ENCODE measurements at regions not wholly inside any gene's neighbourhood (a gene's known extent, or its start where the extent isn't known, plus 50 kb on each side); places are given as distances from the start of the nearest gene placed in this dataset.

DNA sequence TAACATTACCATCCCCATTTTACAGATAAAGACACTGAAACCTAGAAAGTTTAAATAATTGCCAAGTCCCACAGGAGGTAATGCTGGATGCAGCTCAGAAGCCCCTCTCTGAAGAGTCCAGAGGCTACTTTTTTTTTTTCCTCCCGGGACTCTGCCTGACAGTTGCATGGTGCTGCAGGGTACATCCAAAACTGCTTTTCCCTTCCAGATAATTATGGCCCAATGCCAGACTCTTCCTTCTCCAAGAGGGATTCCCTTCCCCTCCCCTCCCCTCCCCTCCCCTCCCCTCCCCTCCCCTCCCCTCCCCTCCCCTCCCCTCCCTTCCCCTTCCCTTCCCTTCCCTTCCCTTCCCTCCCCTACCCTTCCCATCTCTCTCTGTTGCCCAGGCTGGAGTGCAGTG lies 122.9 kb downstream of the LSMEM1 start:
- TF ChIP-seq, protein P1, sequence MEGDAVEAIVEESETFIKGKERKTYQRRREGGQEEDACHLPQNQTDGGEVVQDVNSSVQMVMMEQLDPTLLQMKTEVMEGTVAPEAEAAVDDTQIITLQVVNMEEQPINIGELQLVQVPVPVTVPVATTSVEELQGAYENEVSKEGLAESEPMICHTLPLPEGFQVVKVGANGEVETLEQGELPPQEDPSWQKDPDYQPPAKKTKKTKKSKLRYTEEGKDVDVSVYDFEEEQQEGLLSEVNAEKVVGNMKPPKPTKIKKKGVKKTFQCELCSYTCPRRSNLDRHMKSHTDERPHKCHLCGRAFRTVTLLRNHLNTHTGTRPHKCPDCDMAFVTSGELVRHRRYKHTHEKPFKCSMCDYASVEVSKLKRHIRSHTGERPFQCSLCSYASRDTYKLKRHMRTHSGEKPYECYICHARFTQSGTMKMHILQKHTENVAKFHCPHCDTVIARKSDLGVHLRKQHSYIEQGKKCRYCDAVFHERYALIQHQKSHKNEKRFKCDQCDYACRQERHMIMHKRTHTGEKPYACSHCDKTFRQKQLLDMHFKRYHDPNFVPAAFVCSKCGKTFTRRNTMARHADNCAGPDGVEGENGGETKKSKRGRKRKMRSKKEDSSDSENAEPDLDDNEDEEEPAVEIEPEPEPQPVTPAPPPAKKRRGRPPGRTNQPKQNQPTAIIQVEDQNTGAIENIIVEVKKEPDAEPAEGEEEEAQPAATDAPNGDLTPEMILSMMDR (conservative IDR thresholded peaks at IDR 0.05; ENCODE audit: low read depth, low read length): no peak
- TF ChIP-seq EZH2 (IDR thresholded peaks at IDR 0.05; ENCODE audit: low read length, unreplicated experiment): no peak

All from PC-3 (cell line).